Endothelial cell of umbilical vein (primary cell): ENCODE measurements at regions not wholly inside any gene's neighbourhood (a gene's known extent, or its start where the extent isn't known, plus 50 kb on each side); places are given as distances from the start of the nearest gene placed in this dataset.

Experiments used
- CTCF ChIP-seq, 2 donors: IDR thresholded peaks; 1 replicate in 1 of 2; 2 replicates in 1 of 2; pipeline ENCODE4 v1.5.1; 2011; ENCODE audit warnings: low read length in 2 of 2, mild to moderate bottlenecking in 2 of 2, moderate library complexity in 2 of 2, control low read depth in 1 of 2, inconsistent platforms in 1 of 2, low read depth in 1 of 2; ENCODE audit not compliant: insufficient read depth in 1 of 2; ENCODE audit errors: extremely low read depth in 1 of 2
- EZH2 ChIP-seq: IDR thresholded peaks from 2 replicates; pipeline ENCODE4 v1.6.1; 2012; ENCODE audit warnings: borderline replicate concordance, low read depth, mild to moderate bottlenecking, moderate library complexity, low read length, inconsistent platforms; ENCODE audit not compliant: severe bottlenecking
- FOS ChIP-seq: IDR thresholded peaks from 2 replicates; pipeline ENCODE4 v1.6.1; 2011; ENCODE audit warnings: mild to moderate bottlenecking, low read length, moderate library complexity, borderline replicate concordance; ENCODE audit not compliant: insufficient read depth
- GATA2 ChIP-seq: IDR thresholded peaks from 2 replicates; pipeline ENCODE4 v1.7.0; 2011; ENCODE audit warnings: low read depth, mild to moderate bottlenecking, moderate library complexity, mixed read lengths, low read length; ENCODE audit not compliant: insufficient read length, insufficient read depth
- JUN ChIP-seq: IDR thresholded peaks from 2 replicates; pipeline ENCODE4 v1.6.1; 2011; ENCODE audit warnings: borderline replicate concordance, low read depth; ENCODE audit not compliant: insufficient read length, insufficient read depth
- MAX ChIP-seq: IDR thresholded peaks from 2 replicates; pipeline ENCODE4 v1.6.1; 2011; ENCODE audit not compliant: insufficient read depth, insufficient read length
- MYC ChIP-seq: IDR thresholded peaks from one replicate; pipeline ENCODE4 v1.6.1; 2011; ENCODE audit warnings: mild to moderate bottlenecking, low read depth, low read length
- POLR2A ChIP-seq: IDR thresholded peaks from 2 replicates; pipeline ENCODE4 v1.6.1; 2012; ENCODE audit warnings: low read depth, mild to moderate bottlenecking, control low read depth, low read length
- POLR2AphosphoS5 ChIP-seq: IDR thresholded peaks from 2 replicates; pipeline ENCODE4 v1.6.1; 2012; ENCODE audit warnings: low read depth, mild to moderate bottlenecking, control low read depth, low read length, moderate library complexity; ENCODE audit not compliant: insufficient read depth

GRCh38 chr1:235050911-235051360, 77.7 kb downstream of the TOMM20 start:
- no peak for TF ChIP-seq CTCF (IDR thresholded peaks at IDR 0.05; ENCODE audit: extremely low read depth in 1 of 2, insufficient read depth in 1 of 2, low read depth in 1 of 2, low read length in 2 of 2)
- TF ChIP-seq GATA2: no peak
- no peak for TF ChIP-seq POLR2A
- no peak for TF ChIP-seq POLR2AphosphoS5
- TF ChIP-seq MAX: no peak
- TF ChIP-seq FOS: no peak
- TF ChIP-seq EZH2: no peak
- no peak for TF ChIP-seq MYC
- no peak for TF ChIP-seq JUN
